HEK293T (cell line): ENCODE measurements at regions not wholly inside any gene's neighbourhood (a gene's known extent, or its start where the extent isn't known, plus 50 kb on each side); places are given as distances from the start of the nearest gene placed in this dataset.

ENCODE experiments used
- CTCF ChIA-PET: fragments of 350-600 bp; formaldehyde crosslinking; extraction: SDS; loops from one replicate; lab custom pipeline; 2021; ENCODE audit warnings: antibody characterized with exemption, inconsistent platforms; lab: Yijun Ruan, JAX
- POLR2A ChIA-PET: fragments of 350-600 bp; formaldehyde crosslinking; extraction: SDS; loops from one replicate; lab custom pipeline; 2020; ENCODE audit warnings: antibody characterized with exemption, inconsistent platforms; lab: Yijun Ruan, JAX
- DNase-seq: peaks from one replicate; pipeline ENCODE4 v3.0.0; 2012; ENCODE audit warnings: mixed read lengths; ENCODE audit errors: extremely low spot score
- ARNT ChIP-seq: fragments of 450-650 bp; IDR thresholded peaks from 2 replicates; pipeline ENCODE4 v1.6.1; 2017; ENCODE audit warnings: mild to moderate bottlenecking
- BHLHE40 ChIP-seq: fragments of 450-650 bp; IDR thresholded peaks from 2 replicates; pipeline ENCODE4 v1.6.1; 2016; ENCODE audit warnings: mild to moderate bottlenecking, moderate library complexity, borderline replicate concordance
- CTBP1 ChIP-seq: fragments of 450-650 bp; IDR thresholded peaks from 2 replicates; pipeline ENCODE4 v1.6.1; 2016; ENCODE audit warnings: borderline replicate concordance
- ELF4 ChIP-seq: fragments of 450-650 bp; IDR thresholded peaks from 2 replicates; pipeline ENCODE4 v1.6.1; 2017; ENCODE audit warnings: antibody characterized with exemption
- FOXA1 ChIP-seq: fragments of 450-650 bp; IDR thresholded peaks from 2 replicates; pipeline ENCODE4 v1.6.1; 2016; ENCODE audit warnings: mild to moderate bottlenecking
- FOXK2 ChIP-seq: fragments of 450-650 bp; IDR thresholded peaks from 2 replicates; pipeline ENCODE4 v1.6.1; 2016; ENCODE audit warnings: mild to moderate bottlenecking
- FOXM1 ChIP-seq: fragments of 450-650 bp; IDR thresholded peaks from 2 replicates; pipeline ENCODE4 v1.6.1; 2017; ENCODE audit warnings: mild to moderate bottlenecking, borderline replicate concordance
- HDGF ChIP-seq: fragments of 450-650 bp; IDR thresholded peaks from 2 replicates; pipeline ENCODE4 v1.6.1; 2017; ENCODE audit warnings: antibody characterized with exemption, borderline replicate concordance
- L3MBTL2 ChIP-seq: fragments of 450-650 bp; conservative IDR thresholded peaks from 2 replicates; pipeline ENCODE4 v1.6.1; 2016; ENCODE audit warnings: mild to moderate bottlenecking
- LEF1 ChIP-seq: fragments of 450-650 bp; IDR thresholded peaks from 2 replicates; pipeline ENCODE4 v1.6.1; 2017; ENCODE audit warnings: mild to moderate bottlenecking, borderline replicate concordance
- NFRKB ChIP-seq: fragments of 450-650 bp; IDR thresholded peaks from 2 replicates; pipeline ENCODE4 v1.6.1; 2016; ENCODE audit warnings: mild to moderate bottlenecking, moderate library complexity
- SP1 ChIP-seq: fragments of 450-650 bp; IDR thresholded peaks from 2 replicates; pipeline ENCODE4 v1.6.1; 2017
- SUZ12 ChIP-seq: fragments of 450-650 bp; IDR thresholded peaks from 2 replicates; pipeline ENCODE4 v1.6.1; 2016; ENCODE audit warnings: mild to moderate bottlenecking
- TARDBP ChIP-seq: fragments of 450-650 bp; IDR thresholded peaks from 2 replicates; pipeline ENCODE4 v1.6.1; 2016
- ZNF384 ChIP-seq: fragments of 450-650 bp; IDR thresholded peaks from 2 replicates; pipeline ENCODE4 v1.6.1; 2016
- TF ChIP-seq, protein P1 (sequence below): fragments of 450-650 bp; IDR thresholded peaks from 2 replicates; pipeline ENCODE4 v1.6.1; 2016

DNA sequence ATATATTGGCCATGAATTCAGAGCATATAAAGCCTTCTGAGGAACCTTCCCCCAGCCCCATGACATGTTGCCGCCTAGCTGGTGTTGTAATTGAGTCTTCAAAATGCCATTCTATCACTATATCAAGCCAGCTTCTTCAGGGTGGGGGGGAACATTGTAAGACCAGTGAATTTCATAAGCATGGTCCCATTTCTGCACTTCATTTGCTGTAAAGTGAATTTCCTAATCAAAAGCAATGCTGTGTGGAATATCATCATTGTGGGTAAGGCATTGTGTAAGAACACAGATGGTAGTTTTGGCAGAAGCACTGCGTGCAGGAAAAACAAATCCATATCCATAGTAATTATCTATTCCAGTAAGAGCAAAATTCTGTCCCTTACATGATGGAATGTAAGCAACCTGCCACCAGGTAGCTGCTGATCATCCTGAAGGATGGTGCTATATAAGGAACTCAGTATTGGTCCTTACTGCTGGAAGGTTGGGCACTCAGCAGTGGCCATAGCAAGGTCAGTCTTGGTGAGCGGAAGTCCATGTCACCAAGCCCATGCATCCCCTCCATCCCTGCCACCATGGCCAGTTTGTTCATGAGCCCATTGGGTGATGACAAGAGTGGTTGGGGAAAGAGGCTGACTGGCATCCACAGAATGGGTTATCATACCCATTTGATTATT lies 159.4 kb downstream of the COPS8 start:
- DNase-seq: no peak
- TF ChIP-seq FOXM1 (no peak), L3MBTL2 (no peak), ZNF384 (no peak), ELF4 (no peak), ARNT (no peak), HDGF (no peak), FOXA1 (no peak), CTBP1 (no peak), TARDBP (no peak), SUZ12 (no peak), SP1 (no peak), NFRKB (no peak), BHLHE40 (no peak), FOXK2 (no peak), LEF1 (no peak)
- TF ChIP-seq, protein P1, sequence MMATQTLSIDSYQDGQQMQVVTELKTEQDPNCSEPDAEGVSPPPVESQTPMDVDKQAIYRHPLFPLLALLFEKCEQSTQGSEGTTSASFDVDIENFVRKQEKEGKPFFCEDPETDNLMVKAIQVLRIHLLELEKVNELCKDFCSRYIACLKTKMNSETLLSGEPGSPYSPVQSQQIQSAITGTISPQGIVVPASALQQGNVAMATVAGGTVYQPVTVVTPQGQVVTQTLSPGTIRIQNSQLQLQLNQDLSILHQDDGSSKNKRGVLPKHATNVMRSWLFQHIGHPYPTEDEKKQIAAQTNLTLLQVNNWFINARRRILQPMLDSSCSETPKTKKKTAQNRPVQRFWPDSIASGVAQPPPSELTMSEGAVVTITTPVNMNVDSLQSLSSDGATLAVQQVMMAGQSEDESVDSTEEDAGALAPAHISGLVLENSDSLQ: no peak
- ChIA-PET CTCF (no interaction called here), POLR2A (no interaction called here)

DNA sequence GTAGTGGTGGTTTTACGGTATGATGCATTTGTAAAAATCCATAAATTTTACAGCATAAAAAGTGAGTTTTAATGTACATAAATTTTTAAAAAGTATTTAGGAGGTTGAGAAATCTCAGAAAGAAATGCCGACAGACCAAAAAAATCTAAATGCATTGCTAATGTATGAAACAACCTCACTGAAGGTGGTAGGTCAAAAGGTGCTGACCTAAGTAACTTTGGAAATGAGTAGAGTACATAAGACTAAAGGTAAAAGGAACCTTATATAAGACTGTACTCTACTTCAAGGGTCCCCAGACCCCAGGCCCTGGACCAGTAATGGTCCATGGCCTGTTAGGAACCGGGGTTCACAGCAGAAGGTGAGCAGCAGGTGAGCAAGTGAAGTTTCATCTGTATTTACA lies 163.4 kb downstream of the COL6A3 start:
- ChIA-PET CTCF (no interaction called here), POLR2A (no interaction called here)
- TF ChIP-seq SUZ12: no peak
- no peak for TF ChIP-seq TARDBP
- TF ChIP-seq LEF1: no peak
- TF ChIP-seq FOXK2: no peak
- TF ChIP-seq, protein P1: no peak
- TF ChIP-seq HDGF: no peak
- no peak for TF ChIP-seq FOXM1
- no peak for TF ChIP-seq BHLHE40
- no peak for TF ChIP-seq ARNT
- TF ChIP-seq FOXA1: no peak
- TF ChIP-seq CTBP1: no peak
- TF ChIP-seq ELF4: no peak
- TF ChIP-seq ZNF384: no peak
- no peak for TF ChIP-seq L3MBTL2
- no peak for DNase-seq

DNA sequence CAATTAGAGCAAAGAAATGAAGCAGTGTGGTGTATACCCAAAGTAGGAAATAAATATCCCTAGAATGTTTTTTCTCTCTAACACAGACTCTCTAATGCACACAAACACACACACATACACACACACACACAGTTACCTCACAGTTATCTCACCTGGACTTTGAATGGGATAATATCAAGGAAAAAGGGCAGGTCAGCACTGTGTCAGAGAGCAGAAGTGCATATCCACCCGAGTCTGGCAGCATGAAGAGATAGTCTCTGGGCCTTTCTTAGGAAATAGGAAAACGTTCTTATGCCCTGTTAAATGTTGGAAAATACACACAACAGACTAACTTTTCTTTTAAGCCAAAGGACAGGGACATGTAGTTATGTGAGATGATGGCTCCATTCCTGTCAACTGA lies 162.0 kb downstream of the COL6A3 start:
- DNase-seq: no peak
- TF ChIP-seq ELF4 (no peak), FOXK2 (no peak), ARNT (no peak), SUZ12 (no peak), FOXA1 (no peak), CTBP1 (no peak), HDGF (no peak), NFRKB (no peak), LEF1 (no peak), ZNF384 (no peak), TARDBP (no peak), BHLHE40 (no peak), FOXM1 (no peak), L3MBTL2 (no peak)
- TF ChIP-seq, protein P1: no peak
- CTCF ChIA-PET: no interaction called here
- POLR2A ChIA-PET: no interaction called here

DNA sequence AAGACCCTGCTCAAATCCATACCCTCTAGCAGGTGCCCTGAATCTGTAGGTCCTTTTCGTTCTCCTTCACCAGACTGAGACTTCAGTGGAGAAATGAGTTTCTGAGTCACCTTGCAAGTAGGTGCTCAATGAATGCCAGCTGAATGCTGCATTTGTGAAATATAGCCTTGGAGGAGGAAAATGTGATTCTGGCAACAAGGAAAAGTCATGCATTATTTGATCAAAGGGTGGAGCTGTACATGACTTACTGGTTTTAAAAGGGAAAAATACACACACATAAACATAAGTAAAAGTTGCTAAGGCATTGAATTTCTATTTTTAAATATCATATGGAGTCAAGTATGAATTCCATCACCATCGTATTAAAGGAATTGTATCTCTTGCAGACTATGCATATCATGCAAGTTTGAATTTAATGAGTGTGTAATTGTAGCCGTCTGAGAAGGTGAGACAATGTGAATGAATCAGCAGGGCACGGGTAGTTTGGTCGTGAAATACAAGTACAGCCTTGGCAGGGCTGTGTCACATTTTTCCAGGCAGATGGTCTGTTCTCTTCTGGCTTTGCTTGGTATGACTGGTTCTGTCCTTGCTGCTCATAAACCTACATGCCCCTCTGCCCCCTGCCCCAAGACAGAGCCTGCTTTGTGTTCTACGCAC lies 160.8 kb downstream of the COL6A3 start:
- no peak for DNase-seq
- CTCF ChIA-PET: no interaction called here
- TF ChIP-seq SUZ12: no peak
- no peak for TF ChIP-seq ARNT
- no peak for TF ChIP-seq BHLHE40
- no peak for TF ChIP-seq ELF4
- no peak for TF ChIP-seq NFRKB
- TF ChIP-seq L3MBTL2: no peak
- TF ChIP-seq SP1: no peak
- no peak for TF ChIP-seq TARDBP
- POLR2A ChIA-PET: no interaction called here

DNA sequence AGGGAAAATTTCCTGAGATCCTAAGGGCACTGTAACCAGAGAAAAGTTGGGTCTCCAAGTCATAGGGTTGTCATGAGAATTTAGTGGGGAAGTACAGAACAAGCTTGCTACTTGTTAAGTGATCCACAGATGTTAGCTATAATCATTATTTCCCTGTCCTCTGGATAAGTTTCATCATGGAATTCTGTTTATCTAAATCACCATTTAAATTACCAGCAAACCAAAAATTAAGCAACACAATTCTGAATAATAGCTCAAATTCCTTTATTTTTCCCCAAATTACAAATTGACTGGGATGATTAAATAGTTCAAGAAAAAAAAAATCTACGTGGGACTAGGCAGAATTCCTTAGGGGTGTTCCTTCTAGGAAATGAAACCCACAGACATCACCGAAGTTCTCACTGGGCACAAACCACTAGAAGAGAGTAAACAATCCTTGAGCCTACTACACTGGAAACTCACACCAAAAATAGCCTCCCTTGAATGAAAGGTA lies 159.5 kb downstream of the COL6A3 start:
- DNase-seq: no peak
- TF ChIP-seq ZNF384: no peak
- no peak for TF ChIP-seq FOXA1
- no peak for TF ChIP-seq CTBP1
- TF ChIP-seq TARDBP: no peak
- no peak for TF ChIP-seq SUZ12
- TF ChIP-seq BHLHE40: no peak
- TF ChIP-seq NFRKB: no peak
- no peak for TF ChIP-seq FOXM1
- CTCF ChIA-PET: no interaction called here
- POLR2A ChIA-PET: no interaction called here
